GM18868 (cell line): ENCODE measurements at regions not wholly inside any gene's neighbourhood (a gene's known extent, or its start where the extent isn't known, plus 50 kb on each side); places are given as distances from the start of the nearest gene placed in this dataset.

Source experiments
- ATAC-seq: cut with Tn5 transposase; IDR thresholded peaks from one replicate; pipeline ENCODE4 v1.9.1; 2021; ENCODE audit warnings: mild to moderate bottlenecking, moderate library complexity; ENCODE audit not compliant: unreplicated experiment

DNA sequence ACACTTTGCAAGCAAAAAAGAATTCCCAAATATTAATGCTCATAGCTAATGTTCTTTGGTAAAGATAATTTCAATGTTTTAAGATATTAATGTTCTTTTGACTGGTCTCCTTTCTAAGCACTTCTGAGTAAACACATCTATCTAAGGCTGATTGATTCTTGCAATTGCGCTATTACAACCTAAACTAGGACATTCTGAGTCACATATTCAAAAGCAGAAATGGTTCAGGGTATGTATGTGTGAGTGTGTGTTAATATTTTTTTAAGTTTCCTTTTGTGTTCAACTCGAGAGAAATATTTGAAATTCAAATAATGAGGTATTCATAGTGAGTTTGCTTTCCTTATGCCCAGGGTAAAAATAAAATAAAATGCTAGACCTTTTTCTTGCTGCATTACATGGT lies 203.6 kb upstream of the GRIK3 start:
- ATAC-seq = no peak

DNA sequence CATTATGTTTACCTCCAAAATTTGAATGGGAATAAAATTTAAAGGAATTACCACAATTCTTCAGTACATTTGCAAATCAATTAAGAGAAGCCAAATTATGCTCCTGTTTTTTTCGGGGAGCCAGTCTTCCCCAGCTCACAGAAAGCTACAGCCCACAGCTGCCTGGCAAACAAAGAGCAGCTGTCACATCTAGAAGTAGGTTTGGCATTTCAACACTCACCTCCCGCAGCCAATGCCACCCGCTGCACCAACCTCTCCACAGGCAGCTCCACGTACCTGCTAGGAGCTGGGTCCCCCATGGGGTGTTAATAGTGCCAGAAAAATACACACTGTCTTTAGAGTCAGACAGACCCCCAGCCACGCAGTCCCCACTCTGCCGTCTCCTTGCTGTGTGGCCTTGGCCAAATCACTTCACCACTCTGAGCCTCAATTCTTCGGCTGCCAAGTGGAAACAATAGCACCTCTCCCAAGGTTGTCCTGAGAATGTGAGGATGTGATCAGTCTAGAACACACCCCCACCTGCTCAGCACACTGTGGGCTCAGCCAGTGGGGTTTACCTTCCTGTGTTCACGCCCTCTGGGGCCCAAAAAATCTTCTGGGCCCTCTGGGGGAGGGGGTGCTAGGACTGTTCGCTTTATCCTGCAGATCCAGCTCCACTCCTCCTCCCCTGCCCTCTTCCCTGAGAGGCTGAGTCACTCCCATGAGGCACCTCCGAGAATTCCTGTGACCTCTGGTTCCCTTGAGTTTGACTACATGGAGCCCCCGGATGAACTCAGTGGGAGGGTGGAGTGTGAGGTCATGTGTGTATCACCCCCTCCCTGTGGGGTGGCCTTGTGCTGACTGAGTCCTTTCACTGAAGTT lies 204.3 kb upstream of the GRIK3 start:
- no peak for ATAC-seq

DNA sequence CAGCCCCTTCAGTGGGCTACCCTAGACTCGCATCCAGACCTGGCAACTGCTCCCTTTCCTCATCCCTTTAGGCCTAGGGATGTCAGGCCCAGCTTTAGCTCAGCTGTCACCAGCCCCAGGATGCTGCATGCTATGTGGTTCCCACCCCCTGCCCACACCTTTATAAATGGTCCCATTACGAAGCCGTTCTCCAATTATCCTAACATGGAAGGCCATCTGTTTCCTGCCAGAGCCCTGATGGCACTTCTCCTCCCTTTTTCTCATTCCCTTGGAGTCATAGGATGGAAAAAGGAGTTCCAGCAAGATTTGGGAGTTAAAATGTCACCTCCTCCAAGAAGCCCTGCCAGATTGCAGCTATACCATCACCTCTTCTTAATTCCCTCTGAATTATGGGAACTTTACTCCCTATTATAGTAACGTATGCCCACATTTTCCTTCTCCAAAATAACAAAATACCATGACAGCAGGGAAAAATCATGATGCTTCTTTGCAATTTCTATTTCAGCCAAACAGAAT lies 205.0 kb upstream of the GRIK3 start:
- ATAC-seq = no peak

DNA sequence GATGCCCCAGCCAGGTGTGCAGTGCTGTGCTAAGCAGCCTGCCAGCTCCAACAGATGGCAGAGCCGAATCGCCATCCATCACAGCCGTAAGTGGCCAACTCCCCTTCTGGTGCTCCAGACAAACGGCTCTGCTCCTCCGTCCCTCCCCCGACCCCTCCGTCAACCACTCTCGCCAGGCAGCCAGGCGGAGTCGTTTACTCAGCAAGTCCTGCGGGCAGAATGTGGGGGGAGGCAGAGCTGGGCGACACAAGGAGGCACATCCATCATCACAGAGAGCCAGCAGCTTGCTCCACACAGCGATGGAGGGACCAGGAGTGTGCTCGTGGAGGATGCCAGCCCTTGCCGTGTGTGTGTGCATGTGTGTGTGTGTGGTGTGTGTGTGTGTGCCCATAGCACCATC lies 206.6 kb upstream of the GRIK3 start:
- no peak for ATAC-seq

DNA sequence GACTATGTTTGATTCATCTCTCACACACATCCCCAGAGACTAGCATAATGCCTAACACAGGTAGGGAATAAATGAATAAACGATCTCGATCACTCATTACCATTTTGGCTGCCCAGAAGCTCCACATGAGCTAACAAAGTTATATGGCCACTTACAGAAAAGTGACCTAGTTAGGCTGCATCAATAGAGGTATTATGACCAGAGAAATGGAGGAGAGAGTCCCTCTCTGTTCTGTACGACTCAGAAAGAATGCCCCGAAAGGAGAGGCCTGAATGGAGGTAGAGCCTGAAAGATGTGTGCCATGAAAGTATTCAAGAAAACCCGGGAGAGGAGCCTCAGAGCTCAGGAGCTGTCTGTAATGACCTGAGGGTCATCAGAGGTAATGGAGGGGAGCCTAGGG lies 208.2 kb upstream of the GRIK3 start:
- ATAC-seq = no peak

DNA sequence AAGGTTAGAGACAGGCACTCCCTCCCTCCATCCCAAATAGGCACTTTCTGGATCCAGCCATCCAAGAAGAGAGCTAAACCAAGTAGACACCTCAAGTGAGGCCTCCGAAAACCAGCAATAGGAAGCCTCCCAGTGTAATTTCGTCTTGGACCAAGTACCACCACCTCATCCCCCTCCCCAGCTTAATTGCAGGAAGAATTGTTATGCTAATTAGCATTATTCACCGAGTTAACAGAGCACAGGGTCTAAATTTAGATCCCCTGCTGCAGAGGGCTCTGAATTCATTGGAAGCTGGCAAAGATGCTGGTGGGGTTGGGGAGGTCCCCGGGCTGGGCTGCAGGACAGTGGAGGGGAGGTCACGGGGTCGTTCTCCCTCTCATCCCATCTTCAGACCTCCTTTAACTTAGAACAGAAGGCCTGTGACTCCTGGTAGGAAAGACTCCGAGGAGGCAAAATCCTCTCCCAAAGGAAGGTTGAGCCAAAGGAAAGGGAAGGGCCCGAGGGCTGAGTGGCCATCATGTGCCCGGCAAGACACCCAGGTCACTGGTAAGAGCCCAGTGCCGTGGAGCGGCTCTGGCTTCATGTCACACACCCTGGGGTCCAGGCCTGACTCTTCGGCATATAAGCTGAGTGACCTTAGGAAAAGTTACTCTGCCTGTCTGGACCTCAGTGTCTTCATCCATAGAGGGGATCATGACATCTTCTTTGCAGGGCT lies 209.2 kb upstream of the GRIK3 start:
- no peak for ATAC-seq

DNA sequence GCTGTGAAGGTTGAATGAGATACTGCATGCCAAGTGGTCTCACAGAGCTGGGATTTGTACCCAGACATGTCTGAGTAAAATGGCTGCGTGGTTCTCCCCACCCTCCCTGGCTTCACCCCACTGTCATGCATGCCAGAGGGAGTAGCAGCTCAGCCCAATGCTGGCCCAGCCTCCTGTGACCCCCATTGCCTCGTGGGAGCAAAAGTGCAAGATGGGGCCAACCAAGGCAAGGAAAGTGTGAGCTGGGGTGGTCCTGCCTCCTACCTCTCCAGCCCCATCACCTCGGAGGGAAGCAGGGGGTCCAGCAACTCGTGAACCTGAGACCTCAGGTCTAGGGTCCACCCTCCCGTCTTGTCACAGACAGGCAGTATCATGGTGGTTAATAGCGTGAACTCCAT lies 209.8 kb upstream of the GRIK3 start:
- no peak for ATAC-seq

DNA sequence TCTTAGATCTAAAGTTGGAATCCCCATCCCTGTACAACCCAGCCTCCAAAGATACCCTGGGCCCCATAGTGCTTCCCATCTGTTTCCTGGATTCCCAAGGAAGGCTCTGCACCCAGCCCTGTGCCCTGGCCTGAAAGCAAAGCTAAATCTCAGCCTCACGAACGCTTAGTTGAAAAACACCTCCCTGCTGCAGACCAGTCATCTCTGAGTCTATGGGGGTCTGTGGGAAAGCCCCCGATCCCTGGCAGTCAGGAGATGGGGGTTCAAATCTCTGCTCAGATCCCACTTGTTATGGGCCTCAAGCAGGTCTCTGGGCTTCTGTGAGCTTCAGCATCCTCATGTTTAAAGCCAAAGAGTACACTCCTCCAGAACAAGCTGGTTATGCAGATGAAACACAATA lies 210.5 kb upstream of the GRIK3 start:
- no peak for ATAC-seq

DNA sequence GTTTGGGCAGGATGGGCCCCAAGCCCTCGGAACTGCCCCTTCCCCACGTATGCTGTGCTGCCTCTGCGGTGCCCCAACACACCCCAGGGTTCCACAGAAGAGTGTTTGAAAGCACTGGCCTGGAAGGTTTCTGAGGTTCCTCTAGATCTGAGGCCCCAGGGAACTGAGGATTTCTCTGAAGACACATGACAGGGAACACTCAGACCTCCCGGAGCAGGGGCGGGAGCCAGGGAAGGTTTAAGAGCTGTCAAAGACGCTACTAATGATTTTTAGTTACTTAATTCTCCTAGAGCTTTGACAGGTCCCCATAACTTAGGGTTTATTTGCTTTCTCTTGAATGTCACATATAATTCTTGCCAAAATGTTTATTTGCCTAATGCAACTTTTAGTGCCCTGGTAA lies 212.3 kb upstream of the GRIK3 start:
- ATAC-seq = no peak

DNA sequence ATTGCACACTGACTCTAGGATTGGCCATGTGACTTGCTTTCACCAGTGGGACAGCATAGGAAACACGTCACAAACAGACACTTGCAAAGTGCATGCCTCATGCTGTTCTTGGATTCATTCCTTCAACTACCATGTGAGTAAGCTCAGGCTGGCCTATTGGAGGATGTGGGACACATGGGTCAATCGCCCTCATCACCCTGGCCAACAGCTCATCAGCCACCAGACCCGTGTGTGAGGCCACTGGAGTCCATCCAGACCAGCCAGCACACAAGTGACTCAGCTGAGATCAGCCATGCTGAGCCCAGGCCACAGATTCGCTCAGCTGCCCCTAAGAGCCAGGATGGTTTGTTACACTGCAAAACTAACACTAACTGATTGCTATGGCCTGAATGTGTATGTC lies 216.1 kb upstream of the GRIK3 start:
- no peak for ATAC-seq

DNA sequence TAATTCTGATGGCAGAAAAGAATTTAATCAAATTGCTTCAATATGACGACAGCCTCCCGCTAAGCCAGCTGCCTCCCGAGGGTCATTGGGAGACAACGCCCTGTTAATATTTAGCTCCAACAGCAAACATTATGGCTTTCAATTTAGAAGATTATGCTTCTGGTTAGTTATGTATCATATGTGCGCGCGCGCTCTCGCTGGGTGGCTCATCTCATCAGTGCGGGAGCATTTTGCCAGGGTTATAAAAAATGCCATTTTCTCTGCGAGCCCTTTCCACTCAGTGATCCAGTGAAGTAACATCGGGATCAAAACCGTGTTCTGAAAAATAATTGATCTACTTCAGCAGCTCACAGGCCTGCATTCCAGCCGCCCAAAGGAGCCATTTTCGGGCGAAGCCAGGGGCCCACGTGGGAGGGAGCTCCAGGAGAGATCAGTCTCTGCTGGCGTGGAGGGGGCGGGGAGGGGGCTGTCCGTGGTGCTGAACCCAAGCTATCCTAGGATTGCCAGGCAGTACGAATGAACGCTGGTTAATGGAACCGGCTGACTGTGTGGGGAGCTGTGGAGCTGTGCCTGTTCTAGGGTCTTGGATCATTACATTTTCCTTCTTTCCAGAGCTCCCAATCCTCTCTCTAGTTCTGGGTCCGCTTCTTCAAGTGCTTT lies 219.1 kb upstream of the ZC3H12A start:
- ATAC-seq = no peak

DNA sequence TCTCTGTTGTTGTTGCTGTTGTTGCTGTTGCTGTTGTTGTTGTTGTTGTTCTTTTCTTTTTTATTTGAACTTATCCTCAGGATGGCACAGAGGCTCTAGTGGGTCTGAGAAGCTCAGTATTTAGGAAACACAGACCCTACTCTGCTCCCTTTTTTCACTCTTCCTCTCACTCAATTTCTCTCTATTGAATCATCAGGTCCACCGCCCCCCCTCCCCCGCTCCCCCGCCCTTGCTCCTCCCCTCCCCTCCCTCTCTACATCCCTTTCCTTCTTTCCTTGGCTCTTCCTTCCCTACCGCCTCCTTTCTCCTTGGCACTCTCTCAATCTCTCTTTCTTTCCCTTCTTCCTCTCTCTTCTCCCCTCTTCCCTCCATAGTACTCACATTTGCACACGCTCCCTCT lies 218.5 kb upstream of the ZC3H12A start:
- ATAC-seq = no peak

DNA sequence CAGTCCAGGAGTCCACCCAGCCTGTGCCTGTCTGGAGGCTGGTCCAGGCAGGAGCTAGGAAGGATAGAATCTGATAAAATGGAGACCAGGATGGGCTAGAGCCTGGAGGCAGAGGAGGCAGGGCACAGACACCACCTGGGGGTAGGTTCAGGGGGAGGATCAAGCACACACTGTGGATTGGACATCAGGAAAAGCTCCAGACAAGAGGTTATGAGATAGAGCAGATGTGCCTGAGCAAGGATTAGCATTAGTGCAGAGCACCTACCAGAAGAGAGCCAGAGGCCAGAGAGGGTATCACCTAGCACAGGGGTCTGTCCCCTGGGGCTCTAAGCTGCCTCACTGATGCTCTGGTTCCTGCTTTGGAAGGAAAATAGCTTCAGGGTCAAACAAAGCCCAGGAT lies 216.7 kb upstream of the ZC3H12A start:
- no peak for ATAC-seq

DNA sequence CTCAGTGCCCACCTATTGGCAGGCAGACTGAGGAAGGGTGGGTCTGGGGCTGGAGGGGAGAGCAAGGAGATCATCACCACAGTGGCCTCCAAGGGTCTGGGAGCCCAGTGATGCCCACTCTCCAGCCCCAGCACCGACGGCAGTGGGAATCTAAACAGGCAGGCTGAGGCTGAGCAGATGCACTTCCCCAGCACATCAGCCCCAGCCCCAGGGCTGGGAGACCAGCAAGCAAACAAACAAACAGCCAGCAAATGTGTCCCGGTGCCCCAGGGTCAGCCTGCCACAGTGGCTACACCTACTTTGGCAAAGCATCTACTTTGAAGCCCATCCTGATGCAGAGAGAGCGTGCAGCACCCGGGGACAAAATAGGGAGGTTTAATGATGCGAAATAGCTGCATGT lies 216.3 kb upstream of the ZC3H12A start:
- ATAC-seq = no peak

DNA sequence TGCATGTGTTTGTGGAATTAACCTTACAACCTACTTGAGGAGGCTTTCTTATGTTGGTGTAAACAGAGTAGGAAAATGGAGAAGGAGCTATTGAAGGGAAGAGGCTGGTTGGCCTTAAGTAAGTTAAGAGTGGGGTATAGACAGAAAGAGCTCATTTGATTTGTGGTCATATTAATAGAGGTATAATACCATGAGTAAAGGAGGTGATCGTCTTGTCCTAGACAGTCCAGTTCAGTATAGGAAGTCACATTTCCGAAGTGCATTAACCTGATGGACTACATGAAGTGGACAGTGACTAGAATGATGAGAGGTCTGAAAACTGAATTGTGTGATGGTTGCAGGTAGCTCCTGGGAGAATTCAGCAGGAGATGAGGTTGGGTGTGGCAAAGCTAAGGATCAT lies 215.4 kb upstream of the ZC3H12A start:
- ATAC-seq = no peak

DNA sequence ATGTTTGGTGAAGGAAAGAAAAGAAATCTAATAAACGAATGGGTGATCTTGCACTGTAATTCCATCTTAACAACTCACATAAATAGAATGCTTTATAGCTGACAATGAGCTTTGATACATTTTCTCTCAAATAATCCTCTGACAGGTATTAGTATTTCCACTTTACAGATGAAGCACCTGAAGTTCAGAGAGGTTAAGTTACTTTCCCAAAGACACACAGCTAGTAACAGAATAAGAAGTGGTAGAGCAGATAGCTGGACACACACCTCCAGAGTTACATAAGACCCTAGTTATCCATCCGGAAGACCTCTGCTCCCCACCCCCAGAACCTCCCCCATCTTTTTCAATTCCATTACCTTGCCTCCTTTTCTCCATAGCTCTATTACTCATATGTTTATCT lies 213.3 kb upstream of the ZC3H12A start:
- ATAC-seq = no peak

DNA sequence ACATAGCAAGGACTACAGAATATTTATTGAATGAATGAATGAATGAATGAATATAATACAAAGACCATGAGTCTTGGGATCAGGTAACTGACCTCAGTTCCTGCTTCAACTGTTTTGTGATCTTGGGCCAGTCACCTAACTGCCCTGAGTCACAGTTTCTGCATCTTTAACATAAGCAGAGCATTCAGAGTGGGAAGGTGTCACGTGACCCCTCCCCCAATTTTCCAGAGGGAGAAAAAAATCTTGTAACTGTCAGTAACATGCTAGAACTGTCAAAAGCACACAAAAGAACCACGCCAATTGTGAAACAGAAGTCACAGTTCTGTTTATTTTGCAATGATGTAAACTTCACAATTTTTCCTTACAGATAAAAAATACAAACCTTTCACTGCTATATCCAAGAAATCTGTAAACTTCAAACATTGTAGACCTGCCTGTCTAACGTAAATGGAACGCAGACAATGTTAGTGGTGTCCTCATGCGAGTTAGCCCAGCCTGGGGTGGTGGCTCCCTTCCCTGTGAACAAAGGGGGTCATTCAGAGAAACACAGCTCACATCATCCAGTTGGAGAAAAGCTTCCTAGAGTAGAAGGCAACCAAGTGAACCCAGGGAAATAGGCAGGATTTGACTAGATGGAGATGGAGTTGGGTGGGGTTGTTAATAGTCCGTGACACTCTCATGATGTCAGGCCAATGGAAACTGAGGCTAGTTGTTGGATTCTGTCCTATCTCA lies 211.8 kb upstream of the ZC3H12A start:
- ATAC-seq = no peak

DNA sequence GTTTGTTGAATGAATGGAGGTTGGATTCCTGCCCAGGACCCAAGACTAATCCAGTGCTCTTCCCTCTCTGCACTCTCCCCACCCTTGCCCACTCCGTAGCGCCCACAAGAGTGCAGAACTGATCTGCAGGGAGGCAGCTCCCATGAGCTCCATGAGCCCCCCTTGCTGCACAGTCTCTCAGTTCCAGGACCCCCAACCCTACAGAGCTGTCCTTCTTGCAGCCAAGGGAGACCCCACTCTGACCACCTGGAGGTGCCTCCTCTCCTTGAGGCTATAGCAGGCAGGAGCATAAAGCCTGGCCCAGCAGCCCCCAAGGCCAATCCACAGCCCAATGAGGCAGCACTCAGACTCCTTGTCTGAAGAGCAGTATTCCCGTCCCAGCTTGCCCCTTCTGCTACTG lies 209.2 kb upstream of the ZC3H12A start:
- no peak for ATAC-seq

DNA sequence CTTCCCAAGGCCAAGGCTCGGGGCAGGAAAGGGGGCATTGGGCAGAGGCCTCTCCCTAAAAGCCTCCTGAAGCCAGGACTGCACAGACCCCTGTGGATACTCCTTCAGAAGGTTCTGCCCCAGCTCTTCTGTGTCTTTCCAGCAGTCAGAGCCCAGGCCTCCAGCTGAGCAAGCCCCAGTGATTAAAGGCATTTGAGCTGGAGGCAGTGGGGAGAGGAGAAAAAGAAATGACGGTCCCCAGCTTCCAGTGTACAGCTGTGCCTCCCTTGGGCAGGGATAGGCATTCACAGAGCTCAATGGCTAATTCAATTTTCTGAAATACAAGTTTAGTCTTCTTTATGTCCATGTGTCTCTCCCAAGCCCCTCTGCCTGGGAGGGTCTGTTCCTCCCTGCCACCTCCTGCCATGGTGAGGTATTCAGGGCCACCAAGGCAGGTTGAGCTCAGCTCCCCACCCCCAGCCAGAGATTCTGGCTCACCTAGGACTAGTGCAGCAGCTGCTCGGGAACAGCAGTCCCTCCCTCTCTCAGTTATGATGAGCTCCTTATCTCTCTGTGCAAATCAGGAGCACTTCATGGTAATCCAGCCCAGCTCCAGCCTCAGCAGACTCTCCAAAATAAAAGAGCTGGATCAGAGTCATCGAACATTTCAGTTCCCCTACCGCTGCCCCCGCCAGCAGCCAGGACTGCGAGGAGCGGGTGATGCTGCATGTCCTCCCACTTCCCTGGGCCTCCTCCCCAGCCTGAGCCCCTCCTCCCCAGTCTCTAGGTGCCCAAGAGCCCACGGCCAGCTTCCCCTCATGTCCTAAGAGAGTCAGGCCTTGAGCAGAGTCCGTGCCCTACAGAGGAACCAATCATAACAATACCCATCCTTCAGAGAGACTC lies 208.4 kb upstream of the ZC3H12A start:
- no peak for ATAC-seq
